ENCODE measurements at regions not wholly inside any gene's neighbourhood (a gene's known extent, or its start where the extent isn't known, plus 50 kb on each side); places are given as distances from the start of the nearest gene placed in this dataset.

GRCh38 chr13:66189986-66190385 is 1040.2 kb downstream of the PCDH9 start:
- Histone ChIP-seq H3K9me3 (no peaks in the 10 kb centered on the region), H3K4me3 (no peak overlapping the region), H3K4me1 (ENCODE audit: low read depth) (no peaks in the 10 kb centered on the region), H3K36me3 (ENCODE audit: low read depth) (no peaks in the 10 kb centered on the region)
- no peak for TF ChIP-seq CTCF (IDR thresholded peaks at IDR 0.05)
- intact Hi-C loops (cut with DNase I, micrococcal nuclease): no loop called here
- ATAC-seq (no peak), DNase-seq (no peak)

GRCh38 chr13:66180836-66181235 is 1049.3 kb downstream of the PCDH9 start:
- TF ChIP-seq CTCF (IDR thresholded peaks at IDR 0.05): no peak
- intact Hi-C loops (cut with DNase I, micrococcal nuclease): no loop called here
- DNase-seq (no peak), ATAC-seq (no peak)
- no peaks in the 10 kb centered on the region for H3K36me3 ChIP-seq (ENCODE audit: low read depth)
- no peaks in the 10 kb centered on the region for H3K4me1 ChIP-seq (ENCODE audit: low read depth)
- H3K4me3 ChIP-seq: no peak overlapping the region
- H3K9me3 ChIP-seq: no peaks in the 10 kb centered on the region

GRCh38 chr13:66171920-66172319 is 1058.2 kb downstream of the PCDH9 start:
- DNase-seq: no peak
- TF ChIP-seq CTCF (IDR thresholded peaks at IDR 0.05): no peak
- intact Hi-C loops (cut with DNase I, micrococcal nuclease): no loop called here
- H3K9me3 ChIP-seq: no peaks in the 10 kb centered on the region
- H3K4me3 ChIP-seq: no peak overlapping the region
- ATAC-seq: no peak
- H3K4me1 ChIP-seq (ENCODE audit: low read depth): no peaks in the 10 kb centered on the region
- no peaks in the 10 kb centered on the region for H3K36me3 ChIP-seq (ENCODE audit: low read depth)

- no peaks in the 10 kb centered on the region for H3K4me1 ChIP-seq (ENCODE audit: low read depth)
- no peaks in the 10 kb centered on the region for H3K9me3 ChIP-seq
- H3K36me3 ChIP-seq (ENCODE audit: low read depth): no peaks in the 10 kb centered on the region
- no peak for ATAC-seq
- H3K4me3 ChIP-seq: no peak overlapping the region
- intact Hi-C loops (cut with DNase I, micrococcal nuclease): no loop called here
- TF ChIP-seq CTCF (IDR thresholded peaks at IDR 0.05): no peak
- DNase-seq: no peak
Measured at GRCh38 chr13:66162470-66162869, 1067.7 kb downstream of the PCDH9 start.

- Histone ChIP-seq H3K4me1 (ENCODE audit: low read depth) (no peaks in the 10 kb centered on the region), H3K4me3 (no peak overlapping the region), H3K36me3 (ENCODE audit: low read depth) (no peaks in the 10 kb centered on the region), H3K9me3 (no peaks in the 10 kb centered on the region)
- ATAC-seq (no peak), DNase-seq (no peak)
- intact Hi-C loops (cut with DNase I, micrococcal nuclease): no loop called here
- TF ChIP-seq CTCF (IDR thresholded peaks at IDR 0.05): no peak
Measured at GRCh38 chr13:66159511-66159910, 1070.6 kb downstream of the PCDH9 start.

- intact Hi-C loops (cut with DNase I, micrococcal nuclease): no loop called here
- no peaks in the 10 kb centered on the region for H3K36me3 ChIP-seq (ENCODE audit: low read depth)
- ATAC-seq: no peak
Measured at GRCh38 chr13:66154976-66155375, 1075.2 kb downstream of the PCDH9 start.

More at GRCh38 chr13:66154976-66155375, 1075.2 kb downstream of the PCDH9 start:
- no peaks in the 10 kb centered on the region for H3K9me3 ChIP-seq
- no peak overlapping the region for H3K4me3 ChIP-seq
- DNase-seq: no peak
- no peak for TF ChIP-seq CTCF (IDR thresholded peaks at IDR 0.05)
- no peaks in the 10 kb centered on the region for H3K4me1 ChIP-seq (ENCODE audit: low read depth)

Data from mucosa of descending colon (tissue), 3 donors.